ENCODE measurements at regions not wholly inside any gene's neighbourhood (a gene's known extent, or its start where the extent isn't known, plus 50 kb on each side); places are given as distances from the start of the nearest gene placed in this dataset.

- 93 to 95% methylated on average over 1 of the region's 1 CpG for WGBS, 2 donors
- H3K4me3 ChIP-seq = no peak overlapping the region
- no peaks in the 10 kb centered on the region for H3K4me1 ChIP-seq
- DNase-seq = no peak
- no peaks in the 10 kb centered on the region for H3K9me3 ChIP-seq
- TF ChIP-seq EP300 (IDR thresholded peaks at IDR 0.05) (no peak), POLR2A (IDR thresholded peaks at IDR 0.05) (no peak), CTCF (IDR thresholded peaks at IDR 0.05) (no peak), POLR2AphosphoS5 (IDR thresholded peaks at IDR 0.05) (no peak)
- no peaks in the 10 kb centered on the region for H3K36me3 ChIP-seq
- H3K27me3 ChIP-seq = no peaks in the 10 kb centered on the region
- intact Hi-C loops (cut with DNase I) = no loop called here
- H3K27ac ChIP-seq = no peak overlapping the region
Observed at GRCh38 chr11:103650330-103650729, 386.1 kb upstream of the DDI1 start.

GRCh38 chr11:103651341-103651998 is 385.0 kb upstream of the DDI1 start:
- Histone ChIP-seq H3K4me3 (no peak overlapping the region), H3K9me3 (no peaks in the 10 kb centered on the region), H3K27me3 (no peaks in the 10 kb centered on the region), H3K4me1 (no peaks in the 10 kb centered on the region), H3K36me3 (no peaks in the 10 kb centered on the region), H3K27ac (no peak overlapping the region)
- TF ChIP-seq EP300 (IDR thresholded peaks at IDR 0.05) = no peak
- no peak for TF ChIP-seq CTCF (IDR thresholded peaks at IDR 0.05)
- TF ChIP-seq POLR2A (IDR thresholded peaks at IDR 0.05) = no peak
- no peak for TF ChIP-seq POLR2AphosphoS5 (IDR thresholded peaks at IDR 0.05)
- WGBS, 2 donors = 91% methylated on average over 5 of the region's 5 CpGs
- intact Hi-C loops (cut with DNase I) = no loop called here
- no peak for DNase-seq

- no peak overlapping the region for H3K4me3 ChIP-seq
- TF ChIP-seq CTCF (IDR thresholded peaks at IDR 0.05) = no peak
- TF ChIP-seq EP300 (IDR thresholded peaks at IDR 0.05) = no peak
- TF ChIP-seq POLR2A (IDR thresholded peaks at IDR 0.05) = no peak
- no peak for TF ChIP-seq POLR2AphosphoS5 (IDR thresholded peaks at IDR 0.05)
- H3K4me1 ChIP-seq = no peaks in the 10 kb centered on the region
- intact Hi-C loops (cut with DNase I) = no loop called here
- 56 to 72% methylated on average over 1 of the region's 1 CpG for WGBS, 2 donors
- no peaks in the 10 kb centered on the region for H3K36me3 ChIP-seq
- no peak for DNase-seq
- no peaks in the 10 kb centered on the region for H3K27me3 ChIP-seq
- no peak overlapping the region for H3K27ac ChIP-seq
- H3K9me3 ChIP-seq = no peaks in the 10 kb centered on the region
Observed at GRCh38 chr11:103652013-103652412, 384.4 kb upstream of the DDI1 start.

- H3K4me1 ChIP-seq = no peaks in the 10 kb centered on the region
- 96 to 97% methylated on average over 3 of the region's 3 CpGs for WGBS, 2 donors
Observed at GRCh38 chr11:103656382-103656781, 380.1 kb upstream of the DDI1 start.

More at GRCh38 chr11:103656382-103656781, 380.1 kb upstream of the DDI1 start:
- Histone ChIP-seq H3K9me3 (no peaks in the 10 kb centered on the region), H3K27me3 (no peaks in the 10 kb centered on the region), H3K36me3 (no peaks in the 10 kb centered on the region), H3K27ac (no peak overlapping the region), H3K4me3 (no peak overlapping the region)
- TF ChIP-seq POLR2A (IDR thresholded peaks at IDR 0.05) (no peak), POLR2AphosphoS5 (IDR thresholded peaks at IDR 0.05) (no peak), CTCF (IDR thresholded peaks at IDR 0.05) (no peak), EP300 (IDR thresholded peaks at IDR 0.05) (no peak)
- intact Hi-C loops (cut with DNase I) = no loop called here
- DNase-seq = no peak
